ENCODE measurements at regions not wholly inside any gene's neighbourhood (a gene's known extent, or its start where the extent isn't known, plus 50 kb on each side); places are given as distances from the start of the nearest gene placed in this dataset.
"Not testable (repeated sequence)": the region's sequence is repeated elsewhere in the genome, so short reads cannot be mapped to it uniquely, and the experiment has no call there.

DNA sequence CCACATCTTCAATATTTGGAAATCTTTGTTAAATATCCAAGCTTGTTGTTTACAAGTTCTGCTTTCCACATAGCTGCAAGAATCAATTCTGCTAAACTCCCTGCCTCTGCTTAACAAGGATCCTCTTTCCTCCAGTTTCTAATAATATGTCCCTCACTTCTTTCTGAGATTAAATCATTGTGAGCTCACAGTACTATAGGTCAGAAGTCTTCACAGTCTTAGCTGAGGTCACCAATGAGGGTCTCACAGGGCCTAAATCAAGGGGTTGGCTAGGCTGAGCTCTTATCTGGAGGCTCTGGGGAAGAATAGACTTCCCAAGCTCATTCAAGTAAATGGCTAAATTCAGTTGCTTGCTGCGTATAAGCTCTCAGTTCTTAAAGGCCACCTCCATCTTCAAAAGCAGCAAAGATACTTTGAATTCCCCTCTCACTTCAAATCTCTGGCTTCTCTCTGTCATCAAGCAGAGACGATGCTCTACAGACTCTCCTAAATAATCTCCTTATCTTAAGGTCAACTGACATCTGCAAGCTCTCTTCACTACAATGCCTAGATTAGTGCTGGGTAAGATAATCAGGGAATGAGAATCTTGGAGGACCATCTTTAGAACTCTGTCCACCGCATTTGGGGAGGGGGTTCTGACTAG, 175.3 kb downstream of the PLPPR4 start:
- ATAC-seq = no peak
- intact Hi-C loops (cut with DNase I) = no loop called here
- DNase-seq = no peak

DNA sequence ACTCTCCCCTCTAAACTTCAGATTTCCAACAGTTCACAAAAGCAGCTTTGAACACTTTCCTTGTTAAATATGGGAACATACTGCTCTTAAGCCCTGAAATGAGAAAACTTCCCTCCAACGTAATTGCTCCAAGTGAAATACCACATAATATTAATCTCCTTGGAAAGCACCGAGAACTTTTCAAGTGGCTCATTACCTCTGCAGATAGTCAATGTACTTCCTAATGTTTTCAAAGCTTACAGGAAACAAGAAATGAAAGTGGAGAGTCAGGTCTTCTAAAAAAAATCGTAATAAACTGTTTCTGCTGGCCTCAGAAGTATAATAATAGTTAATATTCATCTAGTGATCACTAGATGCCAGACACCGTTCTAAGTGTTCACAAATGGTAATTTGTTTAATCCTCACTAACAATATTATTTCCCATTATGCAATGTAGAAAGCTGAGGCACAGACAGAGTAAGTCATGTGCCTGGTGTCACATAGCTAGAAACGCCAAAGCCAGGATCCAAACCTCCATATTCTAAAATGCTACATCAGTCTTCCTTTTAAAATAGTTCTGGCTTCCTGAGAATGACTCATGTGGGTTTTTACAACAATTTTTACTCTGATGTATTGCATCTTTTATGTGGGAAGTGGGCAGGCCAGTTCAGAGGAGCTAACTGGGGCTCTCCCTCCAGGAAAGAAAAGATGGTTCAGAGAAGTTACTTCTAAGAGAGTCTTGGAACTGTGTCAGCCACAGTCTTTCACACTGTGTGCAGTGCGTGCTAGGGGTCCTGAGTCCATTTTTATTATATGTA, 177.2 kb downstream of the PLPPR4 start:
- ATAC-seq (no peak), DNase-seq (no peak)
- intact Hi-C loops (cut with DNase I) = no loop called here

DNA sequence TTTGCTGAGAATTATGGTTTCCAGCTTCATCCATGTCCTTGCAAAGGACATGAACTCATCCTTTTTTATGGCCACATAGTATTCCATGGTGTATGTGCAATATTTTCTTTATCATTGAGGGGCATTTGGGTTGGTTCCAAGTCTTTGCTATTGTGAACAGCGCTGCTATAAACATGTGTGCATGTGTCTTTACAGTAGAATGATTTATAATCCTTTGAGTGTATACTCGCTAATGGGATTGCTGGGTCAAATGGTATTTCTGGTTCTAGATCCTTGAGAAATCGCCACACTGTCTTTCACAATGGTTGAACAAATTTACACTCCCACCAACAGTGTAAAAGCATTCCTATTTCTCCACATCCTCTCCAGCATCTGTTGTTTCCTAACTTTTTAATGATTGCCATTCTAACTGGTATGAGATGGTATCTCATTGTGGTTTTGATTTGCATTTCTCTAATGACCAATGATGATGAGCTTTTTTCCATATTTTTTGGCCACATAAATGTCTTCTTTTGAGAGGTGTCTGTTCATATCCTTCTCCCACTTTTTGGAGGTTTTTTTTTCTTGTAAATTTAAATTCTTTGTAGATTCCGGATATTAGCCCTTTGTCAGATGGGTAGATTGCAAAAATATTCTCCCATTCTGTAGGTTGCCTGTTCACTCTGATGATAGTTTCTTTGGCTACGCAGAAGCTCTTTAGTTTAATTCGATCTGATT, 180.1 kb downstream of the PLPPR4 start:
- ATAC-seq; DNase-seq; intact Hi-C loops (cut with DNase I): not testable (repeated sequence)

DNA sequence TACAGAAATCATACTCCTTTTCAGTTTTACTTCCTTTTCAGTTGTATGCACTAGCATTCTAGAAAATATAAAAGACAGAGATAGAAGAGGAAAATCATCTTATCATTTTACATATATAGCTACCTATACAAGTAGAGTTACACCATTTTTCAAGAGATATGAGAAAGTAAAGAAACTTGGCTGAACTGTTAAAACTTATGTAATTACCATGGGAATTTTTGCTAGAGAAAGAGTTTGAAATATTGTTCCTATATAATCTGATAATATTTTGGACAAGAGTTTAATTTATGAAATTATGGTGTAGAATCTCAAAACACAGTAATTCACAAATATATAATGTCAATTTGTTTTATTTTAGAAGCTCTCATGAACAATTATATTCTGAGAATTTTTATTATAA, 180.8 kb downstream of the PLPPR4 start:
- intact Hi-C loops (cut with DNase I) = no loop called here
- ATAC-seq = no peak
- DNase-seq = no peak

DNA sequence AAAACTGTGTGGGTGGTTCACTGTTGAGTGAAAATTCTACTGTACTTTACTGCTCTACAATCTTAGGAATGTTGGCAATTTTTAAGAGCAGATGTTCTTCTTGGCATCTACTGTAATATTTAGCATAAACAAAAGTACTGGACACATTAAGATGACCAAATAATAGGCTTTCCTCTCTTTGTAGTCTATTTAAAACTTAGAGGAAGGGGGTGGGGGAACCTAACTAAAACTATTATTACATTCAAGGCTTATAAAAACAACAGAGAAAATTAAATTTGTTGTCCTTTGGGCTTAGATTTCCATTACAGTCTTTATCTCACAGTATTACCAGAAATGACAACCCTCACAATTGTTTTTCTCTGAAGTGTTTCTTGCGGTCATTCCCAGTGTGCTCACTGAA, 181.2 kb downstream of the PLPPR4 start:
- DNase-seq (no peak), ATAC-seq (no peak)
- intact Hi-C loops (cut with DNase I) = no loop called here

DNA sequence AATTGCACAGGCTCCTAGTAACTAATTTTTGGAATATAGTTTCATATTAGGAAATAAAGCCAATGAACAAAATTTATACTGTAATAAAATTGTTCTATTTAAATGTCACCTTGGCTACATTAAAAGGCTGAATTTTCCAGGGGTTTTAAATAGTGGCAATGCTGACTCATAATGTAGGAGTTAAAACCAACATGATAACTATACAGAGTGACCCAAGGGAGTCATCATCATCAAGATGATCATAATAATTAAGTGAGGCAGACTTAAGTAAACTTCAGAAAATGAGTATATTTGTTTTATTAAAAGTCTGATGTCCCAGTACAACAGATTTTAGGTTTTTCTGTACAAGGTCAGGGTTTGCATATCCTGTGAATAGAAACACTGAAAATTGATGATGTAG, 183.4 kb downstream of the PLPPR4 start:
- intact Hi-C loops (cut with DNase I) = no loop called here
- DNase-seq = no peak
- ATAC-seq = no peak

DNA sequence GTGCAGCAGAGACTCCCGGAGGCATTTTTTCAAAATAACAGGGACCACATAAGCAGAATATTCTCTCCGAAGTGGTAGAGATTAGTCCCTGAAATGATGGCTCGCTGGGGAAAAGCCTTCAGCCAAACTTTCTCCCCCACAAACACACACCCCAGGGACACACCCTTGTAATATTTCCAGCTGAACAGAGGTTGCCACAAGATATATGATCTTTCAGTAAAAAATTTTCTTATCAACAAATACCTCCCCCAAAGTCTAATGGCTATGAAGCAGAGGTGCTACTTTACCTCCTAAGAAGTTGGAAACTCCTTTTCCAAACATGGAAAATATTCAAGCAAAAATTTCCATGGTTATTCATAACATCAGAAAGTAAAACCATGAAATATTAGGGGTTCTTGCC, 190.2 kb upstream of the PALMD start:
- no peak for DNase-seq
- intact Hi-C loops (cut with DNase I) = no loop called here
- ATAC-seq = peak in 1 of 2 donors; percentile 54

DNA sequence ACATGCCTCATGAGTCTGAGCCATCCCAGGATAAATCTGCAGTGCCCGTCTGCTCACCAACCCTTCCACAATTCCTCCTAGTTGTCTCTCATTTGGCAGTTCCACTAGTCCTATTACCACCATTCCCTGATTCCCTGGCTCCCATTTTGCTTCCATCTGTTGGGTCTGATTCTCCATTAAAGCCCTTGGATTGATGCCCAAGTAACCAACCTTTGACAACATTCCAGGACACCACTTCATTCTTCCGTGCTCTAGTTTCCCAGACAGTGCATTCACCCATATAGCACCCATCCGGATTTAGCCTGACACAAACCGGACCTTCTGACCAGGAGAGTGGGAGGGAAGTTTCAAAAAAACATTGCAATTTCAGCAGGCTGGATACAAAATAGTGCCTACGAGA, 189.4 kb upstream of the PALMD start:
- no peak for DNase-seq
- intact Hi-C loops (cut with DNase I) = no loop called here
- ATAC-seq = no peak

DNA sequence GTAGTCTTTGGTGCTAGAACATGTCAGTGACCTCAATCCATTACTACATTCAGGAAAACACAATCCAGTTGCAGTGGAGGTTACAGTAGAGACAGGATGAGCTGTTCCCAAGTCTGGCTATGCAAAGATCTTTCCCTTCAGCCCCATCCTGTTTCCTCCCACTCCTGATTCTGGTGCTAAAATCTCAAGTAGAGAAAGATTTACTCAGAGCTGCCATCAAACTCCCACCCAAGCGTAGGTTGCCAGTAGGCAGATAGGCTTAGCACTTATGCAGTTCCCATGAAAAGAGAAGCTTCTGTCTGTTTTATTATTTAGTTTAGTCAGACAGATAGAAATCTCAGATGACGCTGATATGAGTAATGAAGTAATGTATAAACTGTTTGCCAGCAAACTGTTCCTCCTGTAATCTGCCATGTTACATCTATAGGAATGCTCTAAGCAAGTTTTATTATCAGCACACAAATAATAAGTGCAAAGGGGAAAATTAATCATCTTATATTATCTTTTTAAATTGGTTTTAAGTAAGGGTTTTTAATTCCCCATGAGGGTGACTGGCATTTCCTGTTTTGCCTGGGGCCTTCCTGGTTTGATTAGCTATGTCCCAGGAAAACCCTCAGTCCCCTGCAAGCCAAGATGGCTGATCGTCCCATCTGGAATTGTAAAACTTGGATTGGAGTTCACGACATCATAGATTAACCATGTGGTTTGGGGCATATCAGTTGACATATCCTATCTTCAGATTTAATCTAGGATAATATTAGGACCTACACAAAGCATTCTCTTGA, 188.3 kb upstream of the PALMD start:
- no peak for ATAC-seq
- intact Hi-C loops (cut with DNase I) = no loop called here
- no peak for DNase-seq

DNA sequence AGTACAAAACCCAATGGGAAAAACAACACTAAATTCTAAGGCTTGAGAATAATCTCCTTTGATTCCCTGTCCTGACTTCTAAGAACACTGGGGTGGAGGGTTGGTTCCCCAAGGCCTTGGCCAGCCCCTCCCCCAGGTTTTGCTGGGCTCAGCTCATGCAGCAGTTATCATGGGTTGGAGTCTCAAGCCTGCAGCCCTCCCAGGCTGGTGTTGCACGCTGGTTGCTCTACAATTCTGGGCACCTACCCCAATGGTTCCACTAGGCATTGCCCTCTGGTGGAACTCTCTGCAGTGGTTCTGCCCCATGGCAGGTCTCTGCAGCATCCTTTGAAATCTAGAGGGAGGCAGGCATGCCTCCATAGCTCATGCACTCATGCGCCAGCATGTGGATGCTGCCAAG, 184.4 kb upstream of the PALMD start:
- ATAC-seq (no peak), DNase-seq (no peak)
- intact Hi-C loops (cut with DNase I) = no loop called here

DNA sequence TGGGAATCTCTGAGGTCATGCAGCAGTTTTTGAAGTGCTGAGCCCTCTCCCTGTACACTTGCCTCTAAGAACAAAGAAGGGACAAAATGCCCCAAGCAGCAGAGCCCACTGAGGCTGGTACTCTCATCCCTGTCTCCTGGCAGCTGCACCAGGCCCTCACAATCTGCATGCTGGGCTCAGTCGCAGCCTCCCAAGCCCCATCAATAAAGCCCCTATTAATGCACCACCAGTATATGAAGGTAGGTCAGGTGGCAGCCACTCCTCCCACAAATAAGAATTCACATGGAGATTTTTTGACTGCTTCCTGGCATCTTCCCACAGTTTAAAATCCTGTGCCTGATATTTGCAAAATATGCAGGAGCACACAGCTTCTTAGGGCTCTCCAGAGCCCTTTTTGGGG, 181.2 kb upstream of the PALMD start:
- DNase-seq (no peak), ATAC-seq (no peak)
- intact Hi-C loops (cut with DNase I) = no loop called here

DNA sequence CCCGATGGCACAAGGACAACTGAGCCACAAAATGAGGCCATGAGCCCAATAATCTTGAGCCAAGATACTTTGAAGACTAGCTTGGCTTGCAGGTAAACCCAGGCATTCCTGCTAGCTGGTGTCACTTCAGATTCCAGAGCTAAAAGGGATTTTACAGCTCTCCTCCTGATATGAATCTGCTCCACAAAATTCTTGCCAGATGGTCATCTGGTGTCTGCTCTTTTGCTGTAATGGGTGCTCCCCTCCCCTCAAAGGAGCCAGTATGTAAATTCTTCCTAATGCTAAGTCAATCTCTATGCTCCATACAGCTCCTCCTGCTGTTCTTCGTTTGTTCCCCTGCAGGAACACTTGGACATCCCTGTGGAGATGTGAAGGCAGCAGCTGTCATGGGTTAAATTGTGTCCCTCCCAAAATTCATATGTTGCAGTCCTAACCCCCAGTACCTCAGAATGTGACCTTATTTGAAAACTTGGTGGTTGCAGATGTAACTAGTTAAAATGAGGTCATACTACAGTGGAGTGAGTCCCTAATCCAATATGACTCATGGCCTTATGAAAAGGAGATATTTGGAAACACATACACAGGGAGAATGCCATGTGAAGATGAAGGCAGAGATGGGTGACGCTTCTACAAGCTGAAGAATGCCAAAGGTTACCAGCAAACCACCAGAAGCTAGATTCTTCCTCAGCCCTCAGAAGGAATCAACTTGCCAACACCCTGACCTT, 180.6 kb upstream of the PALMD start:
- no peak for DNase-seq
- ATAC-seq = no peak
- intact Hi-C loops (cut with DNase I) = no loop called here

DNA sequence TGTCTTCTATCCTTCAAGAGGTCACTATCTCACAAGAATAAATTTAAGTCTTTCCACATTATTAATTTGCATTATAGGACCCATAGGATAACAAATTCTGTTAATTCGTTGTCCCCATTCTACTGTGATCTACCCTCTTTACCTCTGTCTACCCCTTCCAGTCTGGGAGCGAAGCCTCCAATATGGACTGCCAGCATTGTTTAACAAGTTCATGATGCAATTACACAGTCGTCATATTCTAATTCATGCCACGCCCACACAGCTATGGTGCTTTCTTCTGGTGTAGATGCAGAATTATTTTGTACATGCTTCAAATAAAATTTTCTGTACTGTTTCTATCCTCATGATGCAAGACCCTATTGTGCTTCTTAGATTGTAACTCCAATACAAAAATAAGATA, 178.3 kb upstream of the PALMD start:
- DNase-seq = no peak
- intact Hi-C loops (cut with DNase I) = no loop called here
- no peak for ATAC-seq

DNA sequence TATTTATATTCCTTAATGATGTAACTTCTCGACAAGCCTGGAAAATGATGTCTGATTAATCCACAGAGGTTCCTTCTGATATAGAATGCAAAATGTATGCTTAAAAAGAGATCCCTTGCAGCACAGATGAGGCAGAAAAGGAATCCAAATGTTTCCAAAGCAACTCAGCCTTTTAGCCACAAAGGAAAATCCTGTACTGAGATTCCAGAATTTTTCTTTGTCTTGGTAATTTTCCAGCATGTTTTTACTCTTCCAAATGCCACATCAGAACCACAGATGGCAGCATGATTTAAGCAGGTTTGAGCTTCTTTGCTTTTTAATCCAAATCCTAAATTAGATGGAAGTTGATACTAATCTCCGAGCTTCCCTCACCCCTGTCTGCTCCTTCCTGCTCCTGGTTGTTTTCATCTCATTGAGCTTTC, 176.4 kb upstream of the PALMD start:
- DNase-seq = no peak
- no peak for ATAC-seq
- intact Hi-C loops (cut with DNase I) = no loop called here

DNA sequence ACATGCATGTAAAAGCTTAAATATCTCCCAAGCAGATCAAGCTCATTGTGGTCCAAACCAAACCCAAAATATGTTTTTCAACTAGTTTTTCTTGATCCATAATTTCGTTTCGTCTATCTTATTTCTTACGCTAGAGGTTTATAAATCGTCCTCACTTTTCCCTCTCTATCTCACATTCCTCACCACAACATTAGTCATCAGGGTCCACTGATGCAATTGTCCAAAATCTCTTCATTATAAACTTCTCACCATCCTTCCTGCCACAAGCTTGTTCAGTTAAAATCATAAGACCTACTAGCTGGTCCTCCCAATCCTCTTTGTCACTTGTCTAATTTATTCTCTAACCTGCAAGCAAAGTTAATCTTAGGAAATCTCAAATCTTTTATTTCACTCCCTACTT, 173.0 kb upstream of the PALMD start:
- no peak for DNase-seq

DNA sequence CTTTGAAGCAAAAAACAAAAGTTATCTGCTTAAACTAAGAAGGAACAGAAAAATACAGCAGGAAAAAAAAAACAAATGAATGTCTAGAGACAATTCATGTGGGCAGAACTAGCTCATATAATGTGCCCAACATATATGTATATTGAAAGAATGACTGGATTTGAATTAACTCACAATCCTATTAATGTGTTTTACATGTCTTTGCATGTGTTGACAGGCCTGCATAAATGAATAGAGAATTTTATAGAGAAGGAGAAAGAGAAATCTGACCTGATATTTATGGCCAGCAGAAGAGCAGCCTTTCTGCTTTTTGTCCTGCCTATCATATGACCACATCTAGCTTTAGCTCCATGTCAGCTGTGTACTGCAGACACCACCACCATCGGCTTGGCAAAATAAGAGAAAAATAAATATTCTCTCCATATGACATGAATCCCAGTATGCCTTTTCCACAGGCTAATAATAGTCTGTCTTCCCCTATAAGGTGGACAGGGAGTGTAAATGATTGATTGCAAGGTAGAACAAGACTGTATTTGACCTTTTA, 171.5 kb upstream of the PALMD start:
- ATAC-seq = no peak
- intact Hi-C loops (cut with DNase I) = loop anchor here in 1 of 2 donors (10.0 kb wide), 1 partner anchor 290 kb away; no protein-coding TSS in a partner anchor
- DNase-seq = no peak

More for the DNA sequence above, 173.0 kb upstream of the PALMD start:
- intact Hi-C loops (cut with DNase I) = loop anchor here in 1 of 2 donors (10.0 kb wide), 1 partner anchor 288 kb away; no protein-coding TSS in a partner anchor
- ATAC-seq = no peak

DNA sequence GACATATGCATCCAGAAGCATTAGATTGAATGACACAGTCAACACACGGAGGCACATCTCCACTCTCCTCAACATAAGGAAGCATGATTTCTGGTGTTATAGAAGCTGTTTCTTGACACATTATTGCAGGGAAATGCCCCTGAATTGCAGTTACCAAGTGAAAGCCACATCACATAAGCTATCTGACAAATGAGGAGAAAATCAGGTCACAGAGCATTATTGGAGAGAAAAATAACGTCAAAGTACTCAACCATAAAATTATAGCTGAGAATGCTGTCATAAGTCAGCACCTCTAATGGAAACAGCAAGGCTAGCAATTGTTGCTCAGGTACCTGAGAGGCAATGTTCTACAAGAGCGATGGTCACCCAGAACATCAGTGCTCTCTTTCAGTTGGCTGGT, 169.9 kb upstream of the PALMD start:
- no peak for DNase-seq
- ATAC-seq = no peak
- intact Hi-C loops (cut with DNase I) = loop anchor here in 1 of 2 donors (10.0 kb wide), 1 partner anchor 291 kb away; no protein-coding TSS in a partner anchor

DNA sequence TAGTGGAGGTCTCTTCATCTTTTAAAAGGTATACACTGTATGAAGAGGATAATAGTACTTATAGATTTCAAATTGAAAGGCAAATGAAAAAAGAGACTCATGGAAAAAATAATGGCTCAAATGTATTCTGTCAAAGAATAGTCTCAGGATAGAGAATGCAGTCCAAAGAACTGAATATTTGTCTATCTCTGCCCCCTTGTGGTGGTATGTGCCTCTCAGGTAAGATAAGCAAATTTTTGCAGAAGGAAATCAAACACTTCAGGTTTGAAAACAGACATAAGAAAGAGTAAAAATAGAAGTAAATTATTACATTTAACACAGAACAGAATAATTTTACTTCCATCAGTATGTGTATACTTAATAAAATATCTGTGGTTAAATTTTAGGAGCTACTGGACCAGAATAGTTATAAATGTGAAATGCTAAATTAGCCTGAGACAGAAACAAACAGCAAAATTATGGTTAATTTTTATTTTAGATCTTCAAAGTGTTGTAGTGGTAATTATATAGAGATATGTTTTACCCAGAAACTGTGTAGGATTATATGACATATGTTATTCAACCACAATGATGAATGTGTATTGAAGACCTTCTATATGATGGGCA, 164.4 kb upstream of the PALMD start:
- ATAC-seq (peak in 1 of 2 donors; percentile 47), DNase-seq (peak; percentile 30)
- intact Hi-C loops (cut with DNase I) = loop anchor here (5.0 to 10.0 kb wide), 3 partner anchors 46 to 304 kb away; no protein-coding TSS in a partner anchor

All from left cardiac atrium (tissue), 4 donors.